NOMO-1 treated with DMSO at 0.1 percent for 48 hours (cell line): ENCODE measurements at regions not wholly inside any gene's neighbourhood (a gene's known extent, or its start where the extent isn't known, plus 50 kb on each side); places are given as distances from the start of the nearest gene placed in this dataset.
"Not testable (repeated sequence)": the region's sequence is repeated elsewhere in the genome, so short reads cannot be mapped to it uniquely, and the experiment has no call there.

Experiments used
- DNase-seq: peaks from one replicate; lab custom pipeline; 2025; ENCODE audit not compliant: unreplicated experiment; lab: John Stamatoyannopoulos, UW

- DNase-seq: no peak
Observed at GRCh38 chr5:87570366-87570765, 157.6 kb upstream of the CCNH start.

GRCh38 chr5:87562068-87562467 is 149.3 kb upstream of the CCNH start:
- DNase-seq: no peak

GRCh38 chr5:87560528-87560927 is 147.8 kb upstream of the CCNH start:
- DNase-seq: no peak

GRCh38 chr5:87551911-87552310 is 139.2 kb upstream of the CCNH start:
- DNase-seq: no peak

GRCh38 chr5:87541676-87542075 is 128.9 kb upstream of the CCNH start:
- DNase-seq: no peak

- no peak for DNase-seq
Observed at GRCh38 chr5:87541033-87541432, 128.3 kb upstream of the CCNH start.

- DNase-seq: no peak
Observed at GRCh38 chr5:87539839-87540238, 127.1 kb upstream of the CCNH start.

- DNase-seq: no peak
Observed at GRCh38 chr5:87536365-87536764, 123.6 kb upstream of the CCNH start.

GRCh38 chr5:87535706-87536105 is 123.0 kb upstream of the CCNH start:
- DNase-seq: no peak

GRCh38 chr5:87529486-87530076 is 116.9 kb upstream of the CCNH start:
- no peak for DNase-seq

- DNase-seq: no peak
Observed at GRCh38 chr5:87526131-87526530, 113.4 kb upstream of the CCNH start.

- DNase-seq: no peak
Observed at GRCh38 chr5:87524217-87524616, 111.5 kb upstream of the CCNH start.

GRCh38 chr5:87511778-87512177 is 99.0 kb upstream of the CCNH start:
- DNase-seq: not testable (repeated sequence)

- DNase-seq: no peak
Observed at GRCh38 chr5:87503004-87503403, 90.3 kb upstream of the CCNH start.

GRCh38 chr5:87499478-87500410 is 87.0 kb upstream of the CCNH start:
- no peak for DNase-seq
